HCT116 (cell line): ENCODE measurements at regions not wholly inside any gene's neighbourhood (a gene's known extent, or its start where the extent isn't known, plus 50 kb on each side); places are given as distances from the start of the nearest gene placed in this dataset.

ENCODE experiments used
- ATAC-seq: fragments of 200-7000 bp; cut with Tn5 transposase; 2 replicates; pipeline ENCODE4 v1.9.1; 2020; ENCODE audit warnings: mild to moderate bottlenecking, moderate library complexity
- BruUV-seq: library from RNA; stranded (reverse); fragments of 400-500 nt; replicated peaks from 2 replicates; lab custom pipeline; 2021; lab: Mats Ljungman, UMichigan
- CTCF ChIA-PET: fragments of 300-600 bp; sonication (Branson Sonifier 250); formaldehyde crosslinking; loops from one replicate; lab custom pipeline; 2021; ENCODE audit warnings: antibody characterized with exemption; lab: Charles Lee
- POLR2A ChIA-PET: fragments of 300-600, 350-600 bp; sonication (Branson Sonifier 250); formaldehyde crosslinking; loops from one replicate; lab custom pipeline; 2021; ENCODE audit warnings: antibody characterized with exemption; lab: Charles Lee
- RAD21 ChIA-PET, 2 experiments: fragments of 300-600 bp; sonication (Branson Sonifier 250); formaldehyde crosslinking; loops; one replicate each; lab custom pipeline; 2023; ENCODE audit warnings: low total read pairs in 2 of 2; ENCODE audit not compliant: uncharacterized antibody in 2 of 2, unreplicated experiment in 2 of 2, low non-redundant PET in 1 of 2; lab: Charles Lee
- DNase-seq: peaks from one replicate; pipeline ENCODE4 v3.0.0-alpha.2; 2010; ENCODE audit warnings: low read depth, low spot score
- H2AFZ ChIP-seq: fragments of 200-600 bp; shearing (Covaris generic), sonication (generic); 2 replicates; pipeline ENCODE4 v1.6.1; 2017; ENCODE audit warnings: low read depth, mixed run types, mixed read lengths, antibody characterized with exemption, low read length; ENCODE audit not compliant: poor library complexity, severe bottlenecking
- H3K27ac ChIP-seq: 2 replicates; pipeline ENCODE4 v1.5.1; 2012; ENCODE audit warnings: low read depth, low read length
- H3K27me3 ChIP-seq: fragments of 200-600 bp; sonication (generic); 2 replicates; pipeline ENCODE4 v1.6.1; 2016; ENCODE audit warnings: mixed run types, low read length, mixed read lengths; ENCODE audit not compliant: insufficient read depth
- H3K36me3 ChIP-seq, 2 experiments: fragments of 200-500 bp in 1 of 2; fragments of 200-600 bp in 1 of 2; sonication (Bioruptor generic) in 1 of 2; sonication (generic) in 1 of 2; 2 replicates each; pipeline versions ENCODE4 v1.5.1 to v1.6.1; 2014 to 2016; ENCODE audit warnings: low read length in 2 of 2, inconsistent platforms in 1 of 2, mixed read lengths in 1 of 2, mixed run types in 1 of 2; ENCODE audit not compliant: insufficient read depth in 2 of 2, control insufficient read depth in 1 of 2
- H3K4me1 ChIP-seq, 2 experiments: fragments of 200-600 bp in 1 of 2; sonication (generic) in 1 of 2; 2 replicates each; pipeline versions ENCODE4 v1.5.1 to v1.6.1; 2012 to 2017; ENCODE audit warnings: low read length in 2 of 2, inconsistent platforms in 1 of 2, mild to moderate bottlenecking in 1 of 2, mixed read lengths in 1 of 2, mixed run types in 1 of 2, moderate library complexity in 1 of 2; ENCODE audit not compliant: insufficient read depth in 2 of 2, control insufficient read depth in 1 of 2
- H3K4me2 ChIP-seq: fragments of 200-600 bp; sonication (generic); 2 replicates; pipeline ENCODE4 v1.6.1; 2017; ENCODE audit warnings: mixed run types, low read length, mixed read lengths
- H3K4me3 ChIP-seq, 2 experiments: fragments of 200-600 bp in 1 of 2; sonication (generic) in 1 of 2; replicated peaks in 1 of 2; 2 replicates each; pipeline ENCODE4 v1.5.1; 2011 to 2016; ENCODE audit warnings: low read length in 2 of 2, control low read depth in 1 of 2, low read depth in 1 of 2, mild to moderate bottlenecking in 1 of 2, mixed read lengths in 1 of 2, mixed run types in 1 of 2
- H3K79me2 ChIP-seq: fragments of 200-600 bp; sonication (generic); 2 replicates; pipeline ENCODE4 v1.6.1; 2017; ENCODE audit warnings: mild to moderate bottlenecking, mixed run types, low read length, moderate library complexity, mixed read lengths; ENCODE audit not compliant: insufficient read depth
- H3K9ac ChIP-seq: fragments of 200-600 bp; sonication (generic); 2 replicates; pipeline ENCODE4 v1.6.1; 2016; ENCODE audit warnings: low read length, mixed read lengths
- H3K9me2 ChIP-seq: fragments of 200-600 bp; sonication (generic), shearing (Covaris generic); 2 replicates; pipeline ENCODE4 v1.6.1; 2017; ENCODE audit warnings: mixed run types, mild to moderate bottlenecking, moderate library complexity; ENCODE audit not compliant: insufficient read depth
- H3K9me3 ChIP-seq, 2 experiments: fragments of 200-500 bp in 1 of 2; fragments of 200-600 bp in 1 of 2; sonication (Bioruptor generic) in 1 of 2; sonication (generic) in 1 of 2; 2 replicates each; pipeline ENCODE4 v1.6.1; 2014 to 2017; ENCODE audit warnings: low read length in 2 of 2, mixed read lengths in 2 of 2, inconsistent platforms in 1 of 2, low read depth in 1 of 2, mild to moderate bottlenecking in 1 of 2, mixed run types in 1 of 2, moderate library complexity in 1 of 2; ENCODE audit not compliant: control insufficient read depth in 1 of 2, insufficient read depth in 1 of 2
- H4K20me1 ChIP-seq: fragments of 200-600 bp; sonication (generic), shearing (Covaris generic); 2 replicates; pipeline ENCODE4 v1.6.1; 2017; ENCODE audit warnings: mixed run types, mild to moderate bottlenecking, moderate library complexity; ENCODE audit not compliant: insufficient read depth
- CBX3 ChIP-seq: IDR thresholded peaks from 2 replicates; pipeline ENCODE4 v1.6.1; 2012; ENCODE audit warnings: low read depth
- CEBPB ChIP-seq: IDR thresholded peaks from 2 replicates; pipeline ENCODE4 v1.6.1; 2012; ENCODE audit warnings: low read depth
- EGR1 ChIP-seq: IDR thresholded peaks from 2 replicates; pipeline ENCODE4 v1.6.1; 2012; ENCODE audit warnings: low read depth
- ELF1 ChIP-seq: IDR thresholded peaks from 2 replicates; pipeline ENCODE4 v1.6.1; 2012; ENCODE audit warnings: low read depth, borderline replicate concordance
- EZH2phosphoT487 ChIP-seq: fragments of 200-600 bp; IDR thresholded peaks from 2 replicates; pipeline ENCODE4 v1.6.1; 2018; ENCODE audit warnings: antibody characterized with exemption, borderline replicate concordance
- FOSL1 ChIP-seq: IDR thresholded peaks from 2 replicates; pipeline ENCODE4 v1.6.1; 2012; ENCODE audit warnings: low read depth
- POLR2A ChIP-seq: IDR thresholded peaks from 2 replicates; pipeline ENCODE4 v1.7.0; 2011; ENCODE audit warnings: borderline replicate concordance; ENCODE audit not compliant: insufficient read depth, insufficient read length; ENCODE audit errors: extremely low read depth
- POLR2AphosphoS5 ChIP-seq: IDR thresholded peaks from 2 replicates; pipeline ENCODE4 v1.6.1; 2011; ENCODE audit warnings: mild to moderate bottlenecking, low read depth, low read length, moderate library complexity
- RAD21 ChIP-seq: IDR thresholded peaks from 2 replicates; pipeline ENCODE4 v1.6.1; 2012; ENCODE audit warnings: low read depth, mild to moderate bottlenecking
- SP1 ChIP-seq: IDR thresholded peaks from 2 replicates; pipeline ENCODE4 v1.6.1; 2012; ENCODE audit warnings: low read depth
- ZNF274 ChIP-seq: fragments of 200-500 bp; sonication (Bioruptor generic); IDR thresholded peaks from 2 replicates; pipeline ENCODE4 v1.6.1; 2014; ENCODE audit warnings: mild to moderate bottlenecking, low read depth, low read length, inconsistent platforms
- intact Hi-C: fragments of 100-400 bp; cut with micrococcal nuclease; formaldehyde crosslinking; loops from 2 replicates; pipeline ENCODE4 v1.10.0; 2022
- TF ChIP-seq, protein P1 (sequence below): IDR thresholded peaks from 2 replicates; pipeline ENCODE4 v1.6.1; 2012
- TF ChIP-seq, protein P2 (sequence below), 3 experiments: fragments of 200-600 bp in 1 of 3; sonication (generic) in 1 of 3; IDR thresholded peaks in 2 of 3; conservative IDR thresholded peaks in 1 of 3; 2 replicates each; pipeline ENCODE4 v1.5.1; 2012 to 2017; ENCODE audit warnings: low read depth in 2 of 3, low read length in 2 of 3, antibody characterized with exemption in 1 of 3, borderline replicate concordance in 1 of 3, control low read depth in 1 of 3, mild to moderate bottlenecking in 1 of 3, mixed read lengths in 1 of 3, mixed run types in 1 of 3, moderate library complexity in 1 of 3; ENCODE audit not compliant: insufficient read depth in 1 of 3
- TF ChIP-seq, protein P3 (sequence below): IDR thresholded peaks from 2 replicates; pipeline ENCODE4 v1.6.1; 2012
- TF ChIP-seq, protein P4 (sequence below): IDR thresholded peaks from 2 replicates; pipeline ENCODE4 v1.6.1; 2011; ENCODE audit warnings: mild to moderate bottlenecking, low read length, moderate library complexity; ENCODE audit not compliant: insufficient replicate concordance; ENCODE audit errors: extremely low read depth

DNA sequence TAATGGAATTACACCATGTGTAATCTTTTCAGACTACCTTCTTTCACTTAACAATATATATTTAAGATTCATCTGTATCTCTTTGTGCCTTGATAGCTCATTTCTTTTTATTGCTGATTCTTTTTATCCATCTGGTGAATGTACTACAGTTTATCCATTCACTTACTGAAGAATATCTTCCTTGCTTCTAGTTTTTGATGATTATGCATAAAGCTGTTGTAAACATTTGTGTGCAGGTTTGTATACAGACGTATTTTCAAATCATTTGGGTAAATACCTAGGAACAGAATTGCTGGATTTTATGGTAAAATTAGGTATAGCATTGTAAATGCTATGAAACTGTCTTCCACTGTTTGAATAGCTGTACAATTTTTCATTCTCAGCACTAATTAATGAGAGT, 592.6 kb upstream of the HS6ST1 start (continued):
- TF ChIP-seq, protein P1, sequence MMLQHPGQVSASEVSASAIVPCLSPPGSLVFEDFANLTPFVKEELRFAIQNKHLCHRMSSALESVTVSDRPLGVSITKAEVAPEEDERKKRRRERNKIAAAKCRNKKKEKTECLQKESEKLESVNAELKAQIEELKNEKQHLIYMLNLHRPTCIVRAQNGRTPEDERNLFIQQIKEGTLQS, result no peak
- TF ChIP-seq, protein P2, sequence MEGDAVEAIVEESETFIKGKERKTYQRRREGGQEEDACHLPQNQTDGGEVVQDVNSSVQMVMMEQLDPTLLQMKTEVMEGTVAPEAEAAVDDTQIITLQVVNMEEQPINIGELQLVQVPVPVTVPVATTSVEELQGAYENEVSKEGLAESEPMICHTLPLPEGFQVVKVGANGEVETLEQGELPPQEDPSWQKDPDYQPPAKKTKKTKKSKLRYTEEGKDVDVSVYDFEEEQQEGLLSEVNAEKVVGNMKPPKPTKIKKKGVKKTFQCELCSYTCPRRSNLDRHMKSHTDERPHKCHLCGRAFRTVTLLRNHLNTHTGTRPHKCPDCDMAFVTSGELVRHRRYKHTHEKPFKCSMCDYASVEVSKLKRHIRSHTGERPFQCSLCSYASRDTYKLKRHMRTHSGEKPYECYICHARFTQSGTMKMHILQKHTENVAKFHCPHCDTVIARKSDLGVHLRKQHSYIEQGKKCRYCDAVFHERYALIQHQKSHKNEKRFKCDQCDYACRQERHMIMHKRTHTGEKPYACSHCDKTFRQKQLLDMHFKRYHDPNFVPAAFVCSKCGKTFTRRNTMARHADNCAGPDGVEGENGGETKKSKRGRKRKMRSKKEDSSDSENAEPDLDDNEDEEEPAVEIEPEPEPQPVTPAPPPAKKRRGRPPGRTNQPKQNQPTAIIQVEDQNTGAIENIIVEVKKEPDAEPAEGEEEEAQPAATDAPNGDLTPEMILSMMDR (IDR thresholded peaks at IDR 0.05 in 2 of 3, conservative IDR thresholded peaks at IDR 0.05 in 1 of 3; ENCODE audit: borderline replicate concordance in 1 of 3, insufficient read depth in 1 of 3, low read depth in 2 of 3, low read length in 2 of 3), result no peak
- TF ChIP-seq ELF1 (no peak), SP1 (no peak), FOSL1 (no peak), CEBPB (no peak), POLR2AphosphoS5 (no peak), EGR1 (no peak)

DNA sequence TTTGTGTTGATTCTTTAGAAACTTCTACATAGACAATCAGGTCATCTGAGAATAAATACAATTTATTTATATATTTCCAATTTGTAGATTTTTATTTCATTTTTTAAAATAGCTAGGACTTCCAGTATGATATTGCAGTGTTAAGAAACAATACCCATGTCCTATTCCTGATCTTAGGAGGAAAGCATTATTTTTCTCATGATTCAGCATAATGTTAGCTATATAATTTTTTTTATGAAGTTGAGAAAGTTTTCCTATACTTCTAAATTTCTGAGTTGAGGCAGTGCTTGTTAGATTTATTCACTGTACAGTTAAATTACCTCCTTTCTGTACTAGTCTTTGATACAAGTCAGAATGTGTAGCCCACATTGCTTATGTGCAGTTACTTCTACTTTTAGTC, 595.7 kb upstream of the HS6ST1 start:
- no peak overlapping the region for H3K4me2 ChIP-seq
- H3K9ac ChIP-seq, result no peak overlapping the region
- no peaks in the 10 kb centered on the region for H3K36me3 ChIP-seq
- ChIA-PET CTCF (no interaction called here), POLR2A (no interaction called here), RAD21 (no interaction called here)
- no peaks in the 10 kb centered on the region for H3K79me2 ChIP-seq
- no peak overlapping the region for H3K27ac ChIP-seq
- no TSS peak for BruUV-seq
- no peaks in the 10 kb centered on the region for H3K9me3 ChIP-seq
- ATAC-seq (no peak), DNase-seq (no peak)
- H3K4me1 ChIP-seq, result no peaks in the 10 kb centered on the region
- no peaks in the 10 kb centered on the region; the same call in 1 of the 2 replicates for H4K20me1 ChIP-seq
- TF ChIP-seq RAD21 (no peak), ZNF274 (no peak), CBX3 (no peak), POLR2A (no peak), SP1 (no peak), FOSL1 (no peak), EZH2phosphoT487 (no peak), EGR1 (no peak), CEBPB (no peak)
- TF ChIP-seq, protein P3, sequence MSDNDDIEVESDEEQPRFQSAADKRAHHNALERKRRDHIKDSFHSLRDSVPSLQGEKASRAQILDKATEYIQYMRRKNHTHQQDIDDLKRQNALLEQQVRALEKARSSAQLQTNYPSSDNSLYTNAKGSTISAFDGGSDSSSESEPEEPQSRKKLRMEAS, result no peak
- TF ChIP-seq, protein P4, sequence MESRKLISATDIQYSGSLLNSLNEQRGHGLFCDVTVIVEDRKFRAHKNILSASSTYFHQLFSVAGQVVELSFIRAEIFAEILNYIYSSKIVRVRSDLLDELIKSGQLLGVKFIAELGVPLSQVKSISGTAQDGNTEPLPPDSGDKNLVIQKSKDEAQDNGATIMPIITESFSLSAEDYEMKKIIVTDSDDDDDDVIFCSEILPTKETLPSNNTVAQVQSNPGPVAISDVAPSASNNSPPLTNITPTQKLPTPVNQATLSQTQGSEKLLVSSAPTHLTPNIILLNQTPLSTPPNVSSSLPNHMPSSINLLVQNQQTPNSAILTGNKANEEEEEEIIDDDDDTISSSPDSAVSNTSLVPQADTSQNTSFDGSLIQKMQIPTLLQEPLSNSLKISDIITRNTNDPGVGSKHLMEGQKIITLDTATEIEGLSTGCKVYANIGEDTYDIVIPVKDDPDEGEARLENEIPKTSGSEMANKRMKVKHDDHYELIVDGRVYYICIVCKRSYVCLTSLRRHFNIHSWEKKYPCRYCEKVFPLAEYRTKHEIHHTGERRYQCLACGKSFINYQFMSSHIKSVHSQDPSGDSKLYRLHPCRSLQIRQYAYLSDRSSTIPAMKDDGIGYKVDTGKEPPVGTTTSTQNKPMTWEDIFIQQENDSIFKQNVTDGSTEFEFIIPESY, result no peak
- no peaks in the 10 kb centered on the region for H3K9me2 ChIP-seq
- no peak overlapping the region for H3K4me3 ChIP-seq
- no peaks in the 10 kb centered on the region for H3K27me3 ChIP-seq
- intact Hi-C loops, result no loop called here
- no peak overlapping the region for H2AFZ ChIP-seq
